HG03103 (cell line): ENCODE measurements at regions not wholly inside any gene's neighbourhood (a gene's known extent, or its start where the extent isn't known, plus 50 kb on each side); places are given as distances from the start of the nearest gene placed in this dataset.
"Not testable (repeated sequence)": the region's sequence is repeated elsewhere in the genome, so short reads cannot be mapped to it uniquely, and the experiment has no call there.

ENCODE experiments used
- ATAC-seq: cut with Tn5 transposase; IDR thresholded peaks from one replicate; pipeline ENCODE4 v1.9.1; 2021; ENCODE audit warnings: low read depth; ENCODE audit not compliant: unreplicated experiment

DNA sequence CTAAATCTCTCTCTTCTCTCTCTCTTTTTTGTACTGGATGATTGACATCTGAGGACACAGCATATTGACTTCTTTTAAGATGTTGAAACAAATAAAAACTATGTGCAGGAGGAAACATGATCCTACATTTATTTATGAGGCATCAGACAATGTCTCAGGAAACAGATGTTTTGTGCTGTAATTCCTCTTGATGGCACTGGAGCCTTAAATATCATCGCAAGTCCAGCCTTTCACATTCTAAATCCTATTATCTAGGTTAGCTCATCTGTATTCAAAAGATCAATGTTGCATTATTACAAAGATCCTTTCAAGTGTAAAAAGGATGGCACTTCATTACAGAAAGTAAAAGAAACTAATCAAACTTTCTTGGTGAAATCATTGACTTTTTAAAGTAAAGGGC, 63.9 kb downstream of the MAT2B start:
- no peak for ATAC-seq

DNA sequence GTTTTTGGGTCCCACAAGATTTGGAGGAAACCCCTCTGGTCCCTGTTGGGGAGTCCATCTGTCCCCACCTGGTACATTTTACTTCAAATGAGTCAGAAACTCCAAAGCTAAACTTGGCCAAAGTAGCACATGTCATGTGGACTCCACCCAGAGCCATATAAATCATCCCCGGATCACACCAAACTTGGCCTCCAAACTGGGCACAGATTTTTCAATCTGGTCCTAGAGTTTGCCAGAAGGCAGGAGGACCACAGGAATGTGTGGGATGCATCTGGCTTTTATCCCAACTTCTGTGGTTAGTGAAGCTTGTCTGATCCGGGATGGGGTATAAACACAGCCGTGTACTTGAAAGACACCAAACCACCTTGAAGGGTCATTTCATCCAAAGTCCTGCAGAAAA, 66.3 kb downstream of the MAT2B start:
- ATAC-seq: no peak

DNA sequence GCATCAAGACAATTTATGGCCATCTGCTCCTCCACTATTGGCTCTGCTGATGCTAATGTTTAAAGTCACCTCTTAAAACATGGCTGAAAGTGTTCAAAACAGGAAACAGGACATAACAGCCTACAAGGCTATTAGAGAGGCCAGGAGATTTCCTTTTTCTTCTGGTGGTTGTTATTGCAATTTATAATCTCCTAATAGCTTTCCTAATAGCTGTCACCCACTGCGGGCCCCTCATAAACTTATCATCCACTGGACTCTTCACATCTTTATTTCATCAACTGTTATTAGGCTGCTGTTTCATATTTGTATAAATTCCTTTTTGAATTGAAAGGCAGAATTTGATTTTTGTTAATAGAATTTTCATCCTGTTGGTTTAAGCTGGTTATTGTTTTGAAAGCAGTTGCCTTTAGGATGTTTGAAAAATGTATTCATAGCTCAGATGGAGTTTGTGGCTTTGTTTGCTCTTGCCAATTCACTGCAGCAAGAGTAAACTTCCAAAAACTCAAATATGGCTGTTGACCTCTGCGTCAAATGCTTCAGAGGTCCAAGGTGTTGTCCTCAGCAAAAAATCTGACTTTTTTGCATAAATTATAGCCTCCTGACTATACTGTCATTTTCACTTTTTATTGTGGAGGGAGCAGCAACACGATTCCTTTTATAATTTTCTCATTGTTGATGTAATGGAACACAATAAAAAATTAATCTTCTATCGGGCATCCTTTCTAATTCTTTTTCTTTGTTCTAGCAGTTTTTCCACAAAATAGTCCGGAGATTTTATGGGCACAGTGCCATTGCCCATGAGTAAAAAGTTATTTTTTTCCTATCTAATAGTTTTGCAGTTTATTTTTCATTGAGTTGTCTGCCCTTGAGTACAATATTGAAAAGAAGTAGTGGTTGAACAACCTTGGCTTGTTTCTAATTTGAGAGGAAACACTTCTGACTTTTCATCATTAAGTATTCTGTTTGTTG, 69.3 kb downstream of the MAT2B start:
- no peak for ATAC-seq

DNA sequence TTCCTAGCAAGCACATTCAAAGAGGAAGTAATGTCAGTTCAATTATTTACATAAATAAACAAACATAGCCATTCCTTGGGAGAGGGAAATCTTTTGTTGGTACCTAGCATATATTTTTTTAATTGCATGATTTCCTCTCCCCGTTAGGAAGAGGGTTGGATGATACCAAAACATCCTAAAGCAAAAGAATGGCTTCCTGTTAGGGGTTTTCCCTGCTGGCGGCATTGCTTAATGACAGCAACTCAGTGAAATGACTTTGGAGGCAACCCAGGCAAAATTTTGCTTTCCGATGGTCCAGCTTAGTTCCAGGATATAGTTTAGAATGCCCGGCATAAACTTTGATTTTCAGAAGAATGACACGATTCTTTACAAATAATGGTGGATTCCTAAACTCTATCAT, 73.2 kb downstream of the MAT2B start:
- ATAC-seq: no peak

DNA sequence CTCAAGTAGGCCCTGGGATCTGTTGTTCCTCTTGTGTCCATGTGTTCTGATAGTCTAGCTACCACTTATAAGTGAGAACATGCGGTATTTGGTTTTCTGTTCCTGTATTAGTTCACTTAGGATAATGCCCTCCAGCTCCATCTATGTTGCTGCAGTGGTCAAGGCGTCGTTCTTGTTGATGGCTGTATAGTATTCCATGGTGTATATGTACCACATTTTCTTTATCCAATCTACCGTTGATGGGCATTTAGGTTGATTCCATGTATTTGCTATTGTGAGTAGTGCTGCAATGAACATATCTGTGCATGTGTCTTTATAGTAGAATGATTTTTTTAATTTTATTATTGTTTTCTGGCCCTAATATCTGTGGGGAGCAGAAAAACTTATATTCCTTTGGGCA, 74.3 kb downstream of the MAT2B start:
- ATAC-seq: no peak

DNA sequence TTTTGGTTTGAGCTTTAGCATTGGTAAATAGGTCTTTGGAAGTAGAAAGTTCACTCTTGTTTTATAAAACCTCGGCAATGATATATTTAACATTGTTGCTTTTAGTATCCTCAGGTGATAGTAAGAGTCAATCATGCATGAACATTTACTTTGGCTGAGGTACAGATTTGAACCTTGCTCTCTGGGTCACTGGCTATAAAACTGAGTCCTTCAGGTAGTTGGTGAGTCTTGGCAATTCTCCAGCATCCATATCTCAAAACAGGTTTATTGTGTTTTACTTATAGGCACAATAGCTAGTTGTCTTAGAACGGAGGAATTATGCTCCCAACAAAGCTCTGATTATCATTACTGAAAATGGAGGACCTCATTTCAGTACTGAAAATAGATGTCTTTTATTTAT, 75.1 kb downstream of the MAT2B start:
- ATAC-seq: no peak

DNA sequence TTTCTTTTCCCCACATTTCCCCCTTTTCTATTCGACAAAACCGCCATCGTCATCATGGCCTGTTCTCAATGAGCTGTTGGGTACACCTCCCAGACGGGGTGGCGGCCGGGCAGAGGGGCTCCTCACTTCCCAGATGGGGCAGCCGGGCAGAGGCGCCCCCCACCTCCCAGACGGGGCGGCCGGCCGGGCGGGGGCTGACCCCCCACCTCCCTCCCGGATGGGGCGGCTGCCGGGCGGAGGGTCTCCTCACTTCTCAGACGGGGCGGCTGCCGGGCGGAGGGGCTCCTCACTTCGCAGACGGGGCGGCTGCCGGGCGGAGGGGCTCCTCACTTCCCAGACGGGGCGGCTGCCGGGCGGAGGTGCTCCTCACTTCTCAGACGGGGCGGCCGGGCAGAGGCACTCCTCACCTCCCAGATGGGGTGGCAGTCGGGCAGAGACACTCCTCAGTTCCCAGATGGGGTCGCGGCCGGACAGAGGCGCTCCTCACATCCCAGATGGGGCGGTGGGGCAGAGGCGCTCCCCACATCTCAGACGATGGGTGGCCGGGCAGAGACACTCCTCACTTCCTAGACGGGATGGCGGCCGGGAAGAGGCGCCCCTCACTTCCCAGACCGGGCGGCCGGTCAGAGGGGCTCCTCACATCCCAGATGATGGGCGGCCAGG, 78.2 kb downstream of the MAT2B start:
- ATAC-seq: not testable (repeated sequence)

DNA sequence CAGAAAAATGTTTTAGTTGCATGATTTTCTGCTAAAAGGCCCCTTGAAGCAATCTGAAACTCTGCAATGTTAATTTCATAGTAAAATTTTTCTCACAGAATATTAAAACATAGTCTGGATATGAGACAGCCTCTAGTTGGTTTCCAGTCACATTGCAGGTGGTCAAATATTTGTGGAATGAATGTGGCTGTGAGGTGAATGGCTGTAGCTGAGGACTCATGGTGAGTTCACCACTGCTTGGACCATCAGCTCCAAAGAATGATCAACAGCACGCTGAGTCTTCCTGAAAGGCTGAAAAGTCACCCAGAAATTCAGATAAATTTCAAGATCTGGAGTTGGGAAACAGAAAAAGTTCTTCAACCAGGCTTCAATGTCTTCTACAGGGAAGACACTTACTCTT, 79.8 kb downstream of the MAT2B start:
- ATAC-seq: no peak

DNA sequence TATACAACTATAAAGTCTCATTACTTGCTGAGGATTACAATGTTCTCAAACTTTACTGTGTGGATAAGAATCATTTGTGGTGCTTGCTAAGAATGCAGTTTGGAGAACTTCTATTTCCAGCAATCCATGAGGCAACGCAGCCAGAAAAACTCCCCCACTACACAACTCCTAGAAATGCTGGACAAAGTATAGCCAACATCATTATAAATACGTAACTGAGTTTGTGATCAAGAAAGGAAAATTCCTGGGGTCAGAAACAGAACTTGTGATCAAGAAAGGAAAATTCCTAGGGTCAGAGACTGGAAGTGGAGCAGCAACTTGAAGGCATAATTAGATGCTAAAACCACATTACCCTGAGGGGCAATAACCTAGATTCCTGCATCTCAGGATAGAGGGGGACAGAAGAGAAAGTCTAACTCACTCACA, 81.1 kb downstream of the MAT2B start:
- ATAC-seq: no peak

DNA sequence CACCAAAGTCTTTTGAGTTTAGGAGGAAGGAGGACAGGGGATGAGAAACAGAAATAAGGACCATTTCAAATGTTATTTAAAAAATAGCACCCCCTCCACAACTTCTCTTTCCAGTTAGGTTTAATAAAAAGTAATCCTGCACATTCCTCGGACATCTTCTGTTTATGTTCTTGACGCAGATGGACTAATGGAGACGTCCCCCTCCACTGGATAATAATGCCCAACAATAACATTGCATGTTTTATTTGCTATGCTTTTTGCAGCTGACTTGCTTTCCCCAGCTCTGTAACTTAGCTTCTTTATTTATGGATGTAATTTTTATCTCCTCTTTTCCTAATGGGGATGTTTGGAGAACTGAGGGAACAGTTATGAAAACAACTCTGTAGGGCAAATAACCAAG, 89.5 kb downstream of the MAT2B start:
- ATAC-seq: no peak

DNA sequence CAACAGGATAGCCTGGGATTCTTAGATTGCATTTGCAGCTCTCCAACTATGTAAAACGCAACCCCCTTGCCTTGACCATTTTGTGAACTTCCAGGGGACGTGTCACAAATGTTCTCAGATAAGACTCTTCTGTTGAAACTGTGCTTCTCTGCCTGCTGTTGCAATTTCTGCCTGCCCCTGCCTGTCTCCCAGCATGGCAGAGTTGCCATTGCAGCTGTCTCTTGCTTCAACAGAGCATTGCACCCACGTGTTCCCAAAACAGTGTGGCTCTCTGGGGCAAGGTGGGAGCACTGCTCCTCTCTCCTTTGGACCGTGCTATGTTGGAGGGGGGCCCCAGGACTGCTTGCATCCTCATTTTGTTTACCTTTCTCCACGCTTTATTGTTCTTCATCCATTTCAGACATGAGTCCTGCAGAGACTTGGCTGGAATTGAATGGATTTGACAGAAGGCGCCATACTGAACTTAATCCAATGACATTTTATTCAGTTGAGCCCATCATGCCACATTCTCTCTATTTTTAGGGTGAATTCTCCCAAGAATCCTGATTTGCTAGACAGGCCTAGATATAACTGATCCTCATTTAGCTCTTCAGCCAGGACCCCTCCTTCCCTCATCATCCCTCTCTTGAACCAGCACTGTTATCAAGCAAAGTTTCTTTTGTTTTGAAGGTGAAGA, 90.7 kb downstream of the MAT2B start:
- no peak for ATAC-seq

DNA sequence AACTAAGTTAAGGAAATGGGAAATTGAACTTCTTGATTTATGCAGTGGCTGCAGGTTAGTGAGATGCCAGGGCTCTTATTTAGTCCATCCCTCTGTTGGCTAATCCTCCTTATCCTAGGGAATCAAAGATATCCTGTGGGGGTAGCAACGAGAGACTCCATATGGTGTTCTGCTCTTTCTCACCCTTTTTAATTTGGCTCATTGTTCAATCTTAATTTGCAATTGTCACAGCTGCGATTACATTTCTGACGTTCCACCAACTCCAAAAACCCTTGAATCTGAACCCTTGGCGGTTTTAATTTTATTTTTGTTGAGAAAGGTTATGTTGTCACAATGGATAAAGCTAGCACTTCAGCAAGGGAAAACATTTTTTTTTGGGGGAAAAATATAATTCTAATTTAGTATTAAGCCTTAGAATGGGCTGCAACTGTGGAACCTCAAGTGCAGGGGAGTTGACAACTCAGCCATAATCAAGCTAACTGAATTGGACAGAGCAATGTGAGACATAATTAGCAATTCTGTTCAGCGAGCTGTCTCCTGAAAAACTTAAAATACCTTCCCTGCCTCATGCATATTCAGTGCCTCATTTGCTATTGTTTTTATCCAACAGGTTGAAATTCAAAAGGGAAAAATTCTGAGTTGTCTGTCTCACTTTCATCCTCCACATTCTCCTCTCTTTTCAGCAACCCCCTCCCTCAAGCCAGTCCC, 91.3 kb downstream of the MAT2B start:
- no peak for ATAC-seq

DNA sequence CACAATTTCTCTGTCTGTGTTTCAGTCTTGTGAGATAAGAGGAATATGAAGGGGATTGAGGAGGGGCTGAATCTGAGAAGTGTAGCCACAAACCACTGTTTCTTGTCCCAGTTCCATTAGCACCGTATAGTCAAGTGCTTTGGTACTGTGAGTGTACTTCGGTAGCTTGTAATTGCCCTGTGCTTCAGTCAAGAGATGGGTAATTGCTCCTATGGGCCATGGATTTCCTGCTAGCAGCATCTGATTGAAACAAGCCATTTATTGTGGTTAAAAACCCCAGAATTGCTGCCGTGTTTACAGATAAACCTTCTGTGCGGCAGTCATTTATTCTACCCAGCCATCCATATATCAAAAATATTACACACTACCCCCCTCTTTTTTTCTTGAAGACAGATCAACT, 98.6 kb downstream of the MAT2B start:
- ATAC-seq: no peak

DNA sequence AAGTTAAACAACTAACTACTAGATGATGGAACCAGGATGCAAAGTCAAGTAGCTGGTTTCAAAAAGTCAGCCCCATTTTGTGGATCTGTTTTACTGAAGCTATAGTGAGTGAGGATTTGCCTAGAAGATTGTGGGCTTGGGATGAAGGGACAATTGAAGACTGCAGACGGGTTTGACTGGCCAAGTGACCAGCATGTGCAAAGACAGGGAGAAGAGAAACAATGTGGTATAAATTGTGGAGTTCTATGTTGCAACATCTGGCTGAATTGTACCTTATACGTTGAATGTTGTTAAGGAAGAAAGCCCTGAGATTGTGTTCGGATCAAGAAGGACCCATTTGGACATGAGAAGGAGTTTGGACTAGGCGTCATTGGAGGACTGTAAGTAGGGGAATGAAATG, 101.8 kb downstream of the MAT2B start:
- ATAC-seq: no peak

DNA sequence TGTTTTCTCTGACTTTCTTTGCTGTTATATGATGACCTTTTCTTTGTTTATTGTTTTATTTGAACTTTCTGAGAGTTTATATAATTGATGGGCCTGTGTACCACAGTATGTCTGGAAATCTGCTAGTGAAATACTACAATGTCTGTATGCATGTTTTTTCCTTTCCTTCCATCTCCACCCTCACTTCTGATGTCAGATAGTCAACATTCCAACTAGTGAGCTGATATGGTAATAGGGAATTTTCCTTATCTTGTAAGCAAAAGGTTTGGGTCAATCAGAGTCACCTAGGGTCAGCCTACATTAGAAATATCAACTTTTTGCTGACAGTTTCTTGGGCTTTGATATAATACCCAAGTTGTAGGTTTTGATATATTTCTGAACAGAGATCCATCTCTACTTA, 103.2 kb downstream of the MAT2B start:
- no peak for ATAC-seq

DNA sequence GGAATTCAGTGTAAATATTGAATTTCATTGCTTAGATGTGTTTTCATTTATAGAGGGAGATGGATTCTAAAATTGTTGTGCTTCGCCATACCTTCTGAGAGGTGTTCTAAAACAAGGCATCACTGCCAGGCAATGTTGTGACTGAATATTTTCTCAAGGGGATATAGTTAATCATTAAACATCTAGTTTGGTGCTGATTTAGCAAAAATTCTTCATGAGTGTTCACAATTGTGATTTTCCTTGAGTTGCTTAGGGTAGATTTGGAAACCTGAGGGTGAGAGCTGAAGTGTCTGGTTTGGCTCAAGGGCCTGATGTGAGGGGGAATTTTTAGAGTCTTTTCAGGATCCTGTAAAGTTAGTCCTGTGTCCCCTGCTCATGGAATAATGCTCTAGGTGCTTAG, 104.5 kb downstream of the MAT2B start:
- no peak for ATAC-seq

DNA sequence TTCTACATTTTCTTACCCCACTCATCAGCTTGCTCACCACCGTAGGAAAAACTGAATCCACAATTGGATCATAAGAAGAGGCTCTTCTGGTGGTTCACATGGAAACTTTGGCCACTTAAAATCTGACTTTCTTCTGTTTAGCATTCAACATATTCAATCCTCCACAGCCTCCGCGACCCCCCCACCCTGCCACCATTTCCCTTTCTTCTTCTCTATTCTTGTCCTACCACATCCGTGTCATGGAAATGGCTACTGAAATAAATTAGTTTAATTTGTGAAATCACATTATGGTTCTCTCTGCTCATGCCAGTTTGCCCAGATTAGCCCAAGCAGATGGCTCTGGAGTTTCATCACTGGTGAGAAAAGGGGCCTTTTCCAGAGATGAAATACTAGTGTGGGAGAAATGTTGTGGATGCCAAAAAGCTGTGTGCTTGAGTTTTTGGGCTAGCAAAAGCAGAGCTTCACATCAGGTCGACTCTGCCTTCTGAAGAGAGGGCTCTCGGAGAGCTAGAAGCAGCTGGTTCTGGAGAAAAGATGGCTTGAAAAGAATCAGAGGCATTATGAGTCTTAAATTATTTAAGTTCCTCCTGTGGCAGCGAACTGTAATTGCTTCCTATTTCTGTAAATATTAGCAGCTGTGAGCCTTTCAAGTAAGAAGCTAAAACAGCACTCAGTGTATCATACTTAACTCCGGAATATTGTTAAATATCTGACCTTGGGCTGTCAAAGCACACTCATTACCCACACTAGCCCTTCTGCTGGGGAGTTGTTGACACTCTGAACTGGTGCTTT, 107.1 kb downstream of the MAT2B start:
- no peak for ATAC-seq

DNA sequence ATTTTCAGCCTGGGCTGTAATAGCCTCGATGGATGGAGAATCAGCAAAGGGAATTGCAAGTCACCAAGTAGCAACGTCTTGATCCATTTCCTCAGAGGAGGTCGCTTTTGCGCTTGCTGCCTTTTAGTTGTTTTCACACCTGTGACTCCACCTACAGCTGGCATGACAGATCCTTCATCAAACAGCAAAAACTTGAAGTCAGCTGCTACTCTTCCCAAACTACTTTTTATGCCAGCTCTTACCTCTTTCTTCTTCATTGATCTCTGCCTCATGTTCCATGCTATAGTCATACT, 107.7 kb downstream of the MAT2B start:
- ATAC-seq: no peak

DNA sequence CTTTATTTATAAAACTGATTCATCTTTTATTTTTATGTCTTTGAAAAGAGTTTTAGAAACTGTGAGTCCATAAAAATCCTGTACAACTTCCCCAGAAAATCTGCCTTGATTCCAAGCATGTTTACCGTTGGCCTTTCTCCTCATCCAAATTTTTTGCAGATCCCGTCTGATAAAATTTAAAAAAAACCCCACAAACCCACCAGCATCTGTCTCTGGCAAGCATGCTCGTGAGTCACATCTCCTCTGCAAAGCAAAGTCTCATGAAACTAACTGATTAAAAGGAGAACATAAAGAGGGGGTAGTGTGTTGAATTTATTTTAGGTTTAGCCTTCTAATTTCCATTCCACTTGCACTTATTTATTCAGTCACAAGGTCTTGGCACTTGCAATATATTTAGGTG, 109.4 kb downstream of the MAT2B start:
- no peak for ATAC-seq

DNA sequence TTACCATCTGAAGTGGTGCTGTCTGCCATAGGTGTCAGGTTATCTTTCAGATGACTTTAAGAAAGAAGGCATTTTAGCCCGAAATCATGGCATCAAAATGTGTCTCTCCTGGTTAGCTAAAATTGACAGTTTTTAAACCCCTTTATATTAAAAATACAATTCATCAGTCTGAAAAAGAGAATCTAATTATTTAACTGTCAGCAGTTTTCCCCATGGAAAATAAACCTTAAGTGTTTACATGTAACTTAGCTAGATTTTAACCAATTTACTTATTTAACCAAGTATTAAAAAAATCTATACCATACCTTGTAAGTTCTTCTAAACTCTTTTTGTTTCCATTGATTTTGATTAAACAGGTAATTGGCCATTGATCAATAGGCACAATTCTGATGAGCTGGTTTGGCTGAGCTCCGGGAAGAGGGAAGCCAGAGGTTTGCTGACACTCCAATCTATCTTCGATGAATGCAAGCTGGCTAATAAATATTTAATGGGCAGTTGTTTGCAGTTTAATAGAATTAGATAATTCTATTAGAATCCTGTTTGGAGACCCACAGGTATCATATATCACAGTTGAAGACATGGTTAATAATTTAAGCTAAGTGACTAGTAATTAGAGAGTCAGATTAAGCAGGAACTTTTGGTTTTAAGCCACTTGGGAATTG, 114.0 kb downstream of the MAT2B start:
- ATAC-seq: no peak
